IMR-90 (cell line): ENCODE measurements at regions not wholly inside any gene's neighbourhood (a gene's known extent, or its start where the extent isn't known, plus 50 kb on each side); places are given as distances from the start of the nearest gene placed in this dataset.

Experiments
- ATAC-seq: fragments of 200-7000 bp; cut with Tn5 transposase; 2 replicates; pipeline ENCODE4 v1.9.1; 2020; ENCODE audit warnings: low read depth, mild to moderate bottlenecking, moderate library complexity
- BruUV-seq: library from RNA; stranded (reverse); fragments of 400-500 nt; replicated peaks from 2 replicates; lab custom pipeline; 2021; lab: Mats Ljungman, UMichigan
- CTCF ChIA-PET: fragments of 300-600 bp; formaldehyde crosslinking; extraction: SDS; loops from one replicate; lab custom pipeline; 2021; ENCODE audit warnings: antibody characterized with exemption; lab: Yijun Ruan, JAX
- POLR2A ChIA-PET: fragments of 300-600 bp; sonication (Branson Sonifier 250); formaldehyde crosslinking; loops from one replicate; lab custom pipeline; 2022; ENCODE audit warnings: antibody characterized with exemption; ENCODE audit not compliant: unreplicated experiment; lab: Charles Lee
- DNase-seq: peaks from one replicate; pipeline ENCODE4 v3.0.0; 2013
- H2AFZ ChIP-seq: replicated peaks from 2 replicates; pipeline ENCODE3; 2013; ENCODE audit warnings: low read length, mild to moderate bottlenecking; ENCODE audit not compliant: poor library complexity
- H2AK5ac ChIP-seq: 2 replicates; pipeline ENCODE4 v1.6.1; 2013; ENCODE audit warnings: low read depth, low read length, inconsistent platforms
- H2AK9ac ChIP-seq: replicated peaks from 2 replicates; pipeline ENCODE3; 2013; ENCODE audit warnings: mild to moderate bottlenecking, low read depth, low read length, moderate library complexity; ENCODE audit not compliant: poor library complexity
- H2BK120ac ChIP-seq: 2 replicates; pipeline ENCODE4 v1.6.1; 2013; ENCODE audit warnings: low read depth, low read length, inconsistent platforms
- H2BK15ac ChIP-seq: 3 replicates; pipeline ENCODE4 v1.6.1; 2013; ENCODE audit warnings: low read depth, low read length, inconsistent platforms
- H2BK20ac ChIP-seq: 2 replicates; pipeline ENCODE4 v1.6.1; 2013; ENCODE audit warnings: low read depth, mild to moderate bottlenecking, inconsistent platforms, low read length, moderate library complexity
- H2BK5ac ChIP-seq: 2 replicates; pipeline ENCODE4 v1.6.1; 2013; ENCODE audit warnings: mild to moderate bottlenecking, low read depth, low read length, inconsistent platforms; ENCODE audit not compliant: poor library complexity, severe bottlenecking
- H3K14ac ChIP-seq: replicated peaks from 2 replicates; pipeline ENCODE4 v1.6.1; 2013; ENCODE audit warnings: low read depth, low read length, inconsistent platforms
- H3K18ac ChIP-seq: 2 replicates; pipeline ENCODE4 v1.6.1; 2013; ENCODE audit warnings: low read depth, low read length, control low read depth
- H3K23ac ChIP-seq: 2 replicates; pipeline ENCODE4 v1.6.1; 2013; ENCODE audit warnings: low read depth, low read length, inconsistent platforms
- H3K27ac ChIP-seq: 2 replicates; pipeline ENCODE4 v1.5.1; 2013; ENCODE audit warnings: mild to moderate bottlenecking, control low read depth, low read length; ENCODE audit not compliant: insufficient read depth
- H3K27me3 ChIP-seq: 2 replicates; pipeline ENCODE4 v1.6.1; 2013; ENCODE audit warnings: low read length; ENCODE audit not compliant: control insufficient read depth, insufficient read depth
- H3K36me3 ChIP-seq: 2 replicates; pipeline ENCODE4 v1.6.1; 2013; ENCODE audit warnings: low read length, mixed read lengths; ENCODE audit not compliant: control insufficient read depth, insufficient read depth
- H3K4ac ChIP-seq: 2 replicates; pipeline ENCODE4 v1.6.1; 2013; ENCODE audit warnings: low read depth, low read length, inconsistent platforms
- H3K4me1 ChIP-seq: 2 replicates; pipeline ENCODE4 v1.6.1; 2013; ENCODE audit warnings: low read length, mixed read lengths; ENCODE audit not compliant: control insufficient read depth, insufficient read depth
- H3K4me2 ChIP-seq: 2 replicates; pipeline ENCODE4 v1.6.1; 2013; ENCODE audit warnings: low read depth, mild to moderate bottlenecking, control low read depth, low read length, moderate library complexity
- H3K4me3 ChIP-seq: 2 replicates; pipeline ENCODE4 v1.5.1; 2013; ENCODE audit warnings: low read depth, mild to moderate bottlenecking, control low read depth, low read length, moderate library complexity; ENCODE audit not compliant: insufficient read depth
- H3K56ac ChIP-seq: 2 replicates; pipeline ENCODE4 v1.6.1; 2013; ENCODE audit warnings: low read length, inconsistent platforms; ENCODE audit not compliant: insufficient read depth; ENCODE audit errors: extremely low read depth
- H3K79me1 ChIP-seq, 2 experiments: 2 replicates each; pipeline ENCODE4 v1.6.1; 2013; ENCODE audit warnings: low read length in 2 of 2, inconsistent platforms in 1 of 2, low read depth in 1 of 2
- H3K9ac ChIP-seq: 2 replicates; pipeline ENCODE4 v1.6.1; 2013; ENCODE audit warnings: low read depth, low read length, control low read depth
- H3K9me1 ChIP-seq: 2 replicates; pipeline ENCODE4 v1.6.1; 2013; ENCODE audit warnings: low read length, inconsistent platforms; ENCODE audit not compliant: insufficient read depth
- H3K9me3 ChIP-seq: 2 replicates; pipeline ENCODE4 v1.6.1; 2013; ENCODE audit warnings: low read length; ENCODE audit not compliant: control insufficient read depth, insufficient read depth
- H4K20me1 ChIP-seq: 2 replicates; pipeline ENCODE4 v1.6.1; 2013; ENCODE audit warnings: low read length, inconsistent platforms; ENCODE audit not compliant: insufficient read depth
- H4K5ac ChIP-seq: 2 replicates; pipeline ENCODE4 v1.6.1; 2013; ENCODE audit warnings: mild to moderate bottlenecking, low read depth, low read length, control low read depth
- H4K8ac ChIP-seq, 2 experiments: 2 replicates each; pipeline ENCODE4 v1.6.1; 2013; ENCODE audit warnings: low read depth in 2 of 2, low read length in 2 of 2, control low read depth in 1 of 2, inconsistent platforms in 1 of 2
- H4K91ac ChIP-seq: 2 replicates; pipeline ENCODE4 v1.6.1; 2013; ENCODE audit warnings: low read depth, low read length, inconsistent platforms; ENCODE audit not compliant: insufficient read depth
- BHLHE40 ChIP-seq: fragments of 150-350 bp; IDR thresholded peaks from 2 replicates; pipeline ENCODE4 v1.6.1; 2016; ENCODE audit warnings: mild to moderate bottlenecking, low read depth, low read length
- CEBPB ChIP-seq: IDR thresholded peaks from 2 replicates; pipeline ENCODE4 v1.6.1; 2012; ENCODE audit warnings: low read depth, low read length, improper control_type of control experiment
- CHD1 ChIP-seq: IDR thresholded peaks from 2 replicates; pipeline ENCODE4 v1.6.1; 2012; ENCODE audit warnings: low read depth, low read length, improper control_type of control experiment
- MAFK ChIP-seq: IDR thresholded peaks from 2 replicates; pipeline ENCODE4 v1.6.1; 2012; ENCODE audit warnings: low read depth, low read length, improper control_type of control experiment
- MAZ ChIP-seq: IDR thresholded peaks from 2 replicates; pipeline ENCODE4 v1.6.1; 2012; ENCODE audit warnings: low read depth, mild to moderate bottlenecking, low read length, improper control_type of control experiment, moderate library complexity, borderline replicate concordance
- MXI1 ChIP-seq: IDR thresholded peaks from 2 replicates; pipeline ENCODE4 v1.6.1; 2012; ENCODE audit warnings: low read depth, mild to moderate bottlenecking, low read length, moderate library complexity, borderline replicate concordance
- NFE2L2 ChIP-seq: fragments of 150-350 bp; IDR thresholded peaks from 2 replicates; pipeline ENCODE4 v1.6.1; 2016; ENCODE audit warnings: low read depth, mild to moderate bottlenecking, low read length
- RAD21 ChIP-seq: IDR thresholded peaks from 2 replicates; pipeline ENCODE4 v1.6.1; 2012; ENCODE audit warnings: low read length, improper control_type of control experiment
- RFX5 ChIP-seq: IDR thresholded peaks from 2 replicates; pipeline ENCODE4 v1.8.0; 2012; ENCODE audit warnings: low read depth, mild to moderate bottlenecking, low read length, moderate library complexity
- SMC3 ChIP-seq: fragments of 150-350 bp; IDR thresholded peaks from 2 replicates; pipeline ENCODE4 v1.6.1; 2016; ENCODE audit warnings: low read depth, mild to moderate bottlenecking, antibody characterized with exemption, low read length, moderate library complexity
- WGBS, 2 experiments: methylation state at CpG; one replicate each; pipeline versions ENCODE4 v1.1.5 to v1.1.7; 2013; ENCODE audit warnings: missing lambda C conversion rate in 2 of 2; ENCODE audit not compliant: insufficient read length in 1 of 2; ENCODE audit errors: extremely low coverage in 2 of 2; 5-methylcytosine and 5-hydroxymethylcytosine counted together
- dilution Hi-C: fragments of 300-500 bp; cut with HindIII; formaldehyde crosslinking; loops from one replicate; pipeline ENCODE4 v1.14.3; 2018; ENCODE audit warnings: low sequenced_read_pairs; ENCODE audit not compliant: unreplicated experiment
- in situ Hi-C: fragments of 300-500 bp; cut with MboI; formaldehyde crosslinking; loops from 3 replicates; pipeline ENCODE4 v1.14.3; 2019; ENCODE audit warnings: low sequenced_read_pairs, inconsistent platforms, mixed read lengths
- intact Hi-C: fragments of 100-400 bp; cut with micrococcal nuclease; formaldehyde crosslinking; loops from 2 replicates; pipeline ENCODE4 v1.10.0; 2022
- TF ChIP-seq, protein P1 (sequence below): fragments of 150-350 bp; IDR thresholded peaks from 2 replicates; pipeline ENCODE4 v1.6.1; 2017; ENCODE audit warnings: mild to moderate bottlenecking, antibody characterized with exemption, low read length, low read depth
- TF ChIP-seq, protein P2 (sequence below): fragments of 150-350 bp; IDR thresholded peaks from 2 replicates; pipeline ENCODE4 v1.6.1; 2016; ENCODE audit warnings: low read depth, mild to moderate bottlenecking, low read length, moderate library complexity, borderline replicate concordance

DNA sequence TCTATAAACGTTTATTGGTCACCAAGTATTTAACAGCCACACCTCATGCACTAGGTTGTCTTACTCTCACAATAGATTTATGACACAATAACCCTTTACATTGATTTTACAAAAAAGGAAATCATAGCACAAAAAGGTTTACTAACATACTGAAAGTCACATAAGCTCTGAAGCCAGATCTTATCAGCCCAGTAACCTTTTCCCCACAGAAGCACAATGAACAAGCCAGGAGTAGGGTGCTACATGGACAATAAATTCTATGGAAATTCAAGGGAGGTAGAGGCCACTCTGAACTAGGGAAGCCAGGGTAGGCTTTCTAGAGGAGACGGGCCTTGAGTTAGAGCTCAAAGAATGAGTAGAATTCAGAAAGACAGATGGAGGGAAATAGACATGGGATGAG, 633.5 kb upstream of the CADM1 start:
- CTCF ChIA-PET = no interaction called here
- Histone ChIP-seq H3K4ac (no peak overlapping the region), H3K27ac (no peak overlapping the region), H3K4me3 (no peak overlapping the region), H3K4me2 (no peak overlapping the region), H3K14ac (no peak overlapping the region), H4K20me1 (no peaks in the 10 kb centered on the region), H3K9me3 (no peaks in the 10 kb centered on the region), H2BK15ac (no peak overlapping the region), H4K8ac (no peak overlapping the region), H3K4me1 (no peaks in the 10 kb centered on the region), H3K18ac (no peak overlapping the region), H2BK5ac (no peak overlapping the region), H3K79me1 (no peaks in the 10 kb centered on the region), H4K5ac (no peak overlapping the region), H3K23ac (no peak overlapping the region), H2AK9ac (no peak overlapping the region), H3K56ac (no peak overlapping the region), H4K91ac (no peak overlapping the region), H3K27me3 (no peaks in the 10 kb centered on the region; the same call in 1 of the 2 replicates), H2AK5ac (no peak overlapping the region), H2BK120ac (no peak overlapping the region), H3K36me3 (no peaks in the 10 kb centered on the region), H2BK20ac (no peak overlapping the region), H2AFZ (no peak overlapping the region), H3K9ac (no peak overlapping the region), H3K9me1 (no peaks in the 10 kb centered on the region)
- in situ Hi-C loops = no loop called here
- WGBS, 2 experiments = 33% methylated on average over 2 of the region's 2 CpGs; no CpG with 5 or more reads in 1 of the 2 experiments
- POLR2A ChIA-PET = no interaction called here
- TF ChIP-seq SMC3 (no peak), NFE2L2 (no peak), RAD21 (no peak), MAFK (no peak), MAZ (no peak), BHLHE40 (no peak), MXI1 (no peak), CEBPB (no peak), CHD1 (no peak), RFX5 (no peak)
- TF ChIP-seq, protein P1, sequence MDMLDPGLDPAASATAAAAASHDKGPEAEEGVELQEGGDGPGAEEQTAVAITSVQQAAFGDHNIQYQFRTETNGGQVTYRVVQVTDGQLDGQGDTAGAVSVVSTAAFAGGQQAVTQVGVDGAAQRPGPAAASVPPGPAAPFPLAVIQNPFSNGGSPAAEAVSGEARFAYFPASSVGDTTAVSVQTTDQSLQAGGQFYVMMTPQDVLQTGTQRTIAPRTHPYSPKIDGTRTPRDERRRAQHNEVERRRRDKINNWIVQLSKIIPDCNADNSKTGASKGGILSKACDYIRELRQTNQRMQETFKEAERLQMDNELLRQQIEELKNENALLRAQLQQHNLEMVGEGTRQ = no peak
- TF ChIP-seq, protein P2, sequence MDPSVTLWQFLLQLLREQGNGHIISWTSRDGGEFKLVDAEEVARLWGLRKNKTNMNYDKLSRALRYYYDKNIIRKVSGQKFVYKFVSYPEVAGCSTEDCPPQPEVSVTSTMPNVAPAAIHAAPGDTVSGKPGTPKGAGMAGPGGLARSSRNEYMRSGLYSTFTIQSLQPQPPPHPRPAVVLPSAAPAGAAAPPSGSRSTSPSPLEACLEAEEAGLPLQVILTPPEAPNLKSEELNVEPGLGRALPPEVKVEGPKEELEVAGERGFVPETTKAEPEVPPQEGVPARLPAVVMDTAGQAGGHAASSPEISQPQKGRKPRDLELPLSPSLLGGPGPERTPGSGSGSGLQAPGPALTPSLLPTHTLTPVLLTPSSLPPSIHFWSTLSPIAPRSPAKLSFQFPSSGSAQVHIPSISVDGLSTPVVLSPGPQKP = no peak
- intact Hi-C loops = no loop called here
- BruUV-seq = no TSS peak
- no peak for DNase-seq
- ATAC-seq = no peak
- dilution Hi-C loops = no loop called here
